ENCODE measurements at regions not wholly inside any gene's neighbourhood (a gene's known extent, or its start where the extent isn't known, plus 50 kb on each side); places are given as distances from the start of the nearest gene placed in this dataset.
A peak's percentile ranks its signal among the peaks of the same experiment; 100 is the strongest.

DNA sequence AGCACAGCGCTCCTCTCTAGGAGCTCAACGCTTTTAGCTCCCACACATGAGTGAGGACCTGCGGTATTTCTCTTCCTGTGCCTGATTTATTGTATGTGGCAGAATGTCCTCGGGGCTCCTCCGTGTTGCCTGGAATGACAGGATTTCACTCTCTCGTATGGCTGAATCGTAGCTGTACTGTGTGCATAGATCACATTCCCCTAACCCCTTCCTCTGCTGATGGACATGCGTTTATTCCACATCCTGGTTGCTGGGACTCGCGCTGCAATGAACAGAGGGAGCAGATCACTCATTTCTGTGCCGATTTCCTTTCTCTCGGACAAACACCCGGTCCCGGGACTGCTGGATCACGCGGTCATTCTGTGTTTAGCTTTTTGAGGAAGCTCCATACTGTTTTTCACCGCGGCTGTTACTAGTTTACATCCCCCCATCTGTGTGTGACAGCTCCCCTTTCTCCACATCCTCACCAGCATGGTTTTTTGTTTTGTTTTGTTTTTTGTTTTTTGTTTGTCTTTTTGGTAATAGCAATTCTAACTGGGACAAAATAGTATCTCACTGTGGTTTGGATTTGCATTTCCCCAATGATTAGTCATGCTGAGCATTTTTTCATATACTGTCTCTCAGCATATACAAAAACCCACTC lies 76.3 kb downstream of the FOXL3 start:
- TF ChIP-seq, protein P1, sequence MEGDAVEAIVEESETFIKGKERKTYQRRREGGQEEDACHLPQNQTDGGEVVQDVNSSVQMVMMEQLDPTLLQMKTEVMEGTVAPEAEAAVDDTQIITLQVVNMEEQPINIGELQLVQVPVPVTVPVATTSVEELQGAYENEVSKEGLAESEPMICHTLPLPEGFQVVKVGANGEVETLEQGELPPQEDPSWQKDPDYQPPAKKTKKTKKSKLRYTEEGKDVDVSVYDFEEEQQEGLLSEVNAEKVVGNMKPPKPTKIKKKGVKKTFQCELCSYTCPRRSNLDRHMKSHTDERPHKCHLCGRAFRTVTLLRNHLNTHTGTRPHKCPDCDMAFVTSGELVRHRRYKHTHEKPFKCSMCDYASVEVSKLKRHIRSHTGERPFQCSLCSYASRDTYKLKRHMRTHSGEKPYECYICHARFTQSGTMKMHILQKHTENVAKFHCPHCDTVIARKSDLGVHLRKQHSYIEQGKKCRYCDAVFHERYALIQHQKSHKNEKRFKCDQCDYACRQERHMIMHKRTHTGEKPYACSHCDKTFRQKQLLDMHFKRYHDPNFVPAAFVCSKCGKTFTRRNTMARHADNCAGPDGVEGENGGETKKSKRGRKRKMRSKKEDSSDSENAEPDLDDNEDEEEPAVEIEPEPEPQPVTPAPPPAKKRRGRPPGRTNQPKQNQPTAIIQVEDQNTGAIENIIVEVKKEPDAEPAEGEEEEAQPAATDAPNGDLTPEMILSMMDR (IDR thresholded peaks at IDR 0.05), result no peak
- Mint-ChIP-seq H3K36me3 (ENCODE audit: low read depth) (no peaks in the 10 kb centered on the region), H3K27ac (ENCODE audit: unreplicated experiment) (peak overlapping the region; percentile 37), H3K27me3 (ENCODE audit: low read depth) (peaks cover 4% of the 10 kb centered on the region), H3K9me3 (ENCODE audit: low read depth) (no peaks in the 10 kb centered on the region), H3K4me1 (ENCODE audit: low read depth) (peaks cover 25% of the 10 kb centered on the region), H3K4me3 (ENCODE audit: unreplicated experiment) (peak overlapping the region; percentile 44)
- DNase-seq (ENCODE audit: low spot score), result no peak

DNA sequence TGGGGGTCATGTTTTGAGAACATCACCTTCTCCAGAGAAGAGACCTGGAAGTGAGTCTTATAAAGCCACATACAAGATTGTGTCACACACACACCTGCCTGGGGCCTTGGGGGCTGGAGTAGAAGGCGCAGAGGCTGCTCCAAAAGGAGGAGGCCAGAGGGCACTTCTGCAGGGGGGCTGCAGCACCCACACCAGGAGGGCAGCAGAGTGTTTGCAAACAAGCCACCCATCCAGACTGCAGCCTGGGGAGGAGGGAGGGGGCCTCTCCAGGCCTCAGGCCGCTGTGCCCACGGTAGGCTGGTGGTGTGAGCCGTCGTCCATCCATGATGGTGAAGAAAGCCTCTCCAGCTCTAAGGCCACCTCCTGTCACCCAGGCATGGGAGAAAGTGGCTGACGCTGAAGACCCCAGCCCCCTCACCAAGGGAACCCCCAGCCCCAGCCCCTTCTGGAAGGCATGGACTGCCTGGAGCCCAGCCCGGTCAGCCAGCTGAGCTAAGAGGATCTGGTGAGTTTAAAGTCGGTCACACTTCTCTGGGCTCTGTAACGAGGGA lies 77.5 kb downstream of the FOXL3 start:
- H3K36me3 Mint-ChIP-seq (ENCODE audit: low read depth), result no peaks in the 10 kb centered on the region
- peaks cover 18% of the 10 kb centered on the region for H3K4me1 Mint-ChIP-seq (ENCODE audit: low read depth)
- H3K4me3 Mint-ChIP-seq (ENCODE audit: unreplicated experiment), result no peak overlapping the region
- no peak overlapping the region for H3K27ac Mint-ChIP-seq (ENCODE audit: unreplicated experiment)
- H3K9me3 Mint-ChIP-seq (ENCODE audit: low read depth), result no peaks in the 10 kb centered on the region
- peak; percentile 70 for DNase-seq (ENCODE audit: low spot score)
- TF ChIP-seq, protein P1 (IDR thresholded peaks at IDR 0.05), result no peak
- no peaks in the 10 kb centered on the region for H3K27me3 Mint-ChIP-seq (ENCODE audit: low read depth)

GRCh38 chr7:368651-369475 lies 78.9 kb downstream of the FOXL3 start:
- DNase-seq (ENCODE audit: low spot score), result peak; percentile 90
- TF ChIP-seq, protein P1 (IDR thresholded peaks at IDR 0.05), result no peak

DNA sequence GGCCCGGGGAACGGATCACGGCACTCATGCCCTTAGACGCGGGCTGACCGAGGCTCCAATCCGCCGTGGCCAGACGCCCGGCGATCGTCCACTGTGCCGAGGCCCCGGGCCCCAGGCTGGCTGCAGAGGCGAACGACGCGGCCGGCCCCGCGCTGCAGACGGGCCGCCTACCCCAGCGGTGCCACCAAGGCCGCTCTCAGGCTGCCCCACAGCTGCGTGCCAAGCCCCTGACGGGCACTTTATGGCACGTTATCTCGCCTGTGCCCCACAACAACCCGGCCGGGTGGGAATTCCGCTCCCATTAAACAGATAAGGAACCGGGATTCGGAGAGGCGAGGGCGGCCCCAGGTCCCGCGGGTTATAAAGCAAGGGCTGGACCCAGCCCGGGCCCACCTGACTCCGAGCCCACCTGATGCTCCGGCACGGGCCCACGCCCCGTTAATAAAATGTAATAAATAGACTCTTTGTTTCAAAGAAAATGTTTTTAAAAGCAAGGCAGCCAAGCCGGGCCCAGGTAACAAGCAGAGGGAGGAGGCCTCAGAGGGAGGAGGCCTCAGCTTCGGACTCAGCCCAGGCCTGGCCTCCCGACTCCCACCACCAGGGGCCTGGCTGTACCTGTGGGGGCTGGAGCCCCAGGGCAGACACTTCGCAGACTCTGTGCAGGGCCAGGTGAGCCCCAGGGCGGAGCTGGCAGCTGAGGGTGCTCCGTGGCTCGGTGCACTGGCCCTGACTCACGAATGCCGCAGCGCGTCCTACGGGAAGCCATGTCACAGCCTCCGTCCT lies 79.7 kb downstream of the FOXL3 start:
- peak; percentile 86 for DNase-seq (ENCODE audit: low spot score)
- Mint-ChIP-seq H3K4me1 (ENCODE audit: low read depth) (peaks cover 15% of the 10 kb centered on the region), H3K4me3 (ENCODE audit: unreplicated experiment) (no peak overlapping the region), H3K36me3 (ENCODE audit: low read depth) (no peaks in the 10 kb centered on the region), H3K27ac (ENCODE audit: unreplicated experiment) (no peak overlapping the region), H3K27me3 (ENCODE audit: low read depth) (no peaks in the 10 kb centered on the region), H3K9me3 (ENCODE audit: low read depth) (no peaks in the 10 kb centered on the region)
- TF ChIP-seq, protein P1 (IDR thresholded peaks at IDR 0.05), result no peak

More at GRCh38 chr7:368651-369475, 78.9 kb downstream of the FOXL3 start:
- H3K9me3 Mint-ChIP-seq (ENCODE audit: low read depth), result no peaks in the 10 kb centered on the region
- H3K4me1 Mint-ChIP-seq (ENCODE audit: low read depth), result peaks cover 15% of the 10 kb centered on the region
- H3K27ac Mint-ChIP-seq (ENCODE audit: unreplicated experiment), result no peak overlapping the region
- peak overlapping the region; percentile 9 for H3K4me3 Mint-ChIP-seq (ENCODE audit: unreplicated experiment)
- H3K27me3 Mint-ChIP-seq (ENCODE audit: low read depth), result no peaks in the 10 kb centered on the region
- no peaks in the 10 kb centered on the region for H3K36me3 Mint-ChIP-seq (ENCODE audit: low read depth)

- no peak overlapping the region for H3K4me3 Mint-ChIP-seq (ENCODE audit: unreplicated experiment)
- TF ChIP-seq, protein P1 (IDR thresholded peaks at IDR 0.05), result no peak
- no peak for DNase-seq (ENCODE audit: low spot score)
- H3K27ac Mint-ChIP-seq (ENCODE audit: unreplicated experiment), result no peak overlapping the region
- H3K36me3 Mint-ChIP-seq (ENCODE audit: low read depth), result no peaks in the 10 kb centered on the region
- no peaks in the 10 kb centered on the region for H3K9me3 Mint-ChIP-seq (ENCODE audit: low read depth)
- peaks cover 15% of the 10 kb centered on the region for H3K4me1 Mint-ChIP-seq (ENCODE audit: low read depth)
- H3K27me3 Mint-ChIP-seq (ENCODE audit: low read depth), result no peaks in the 10 kb centered on the region
Measured at GRCh38 chr7:370259-370625, 80.3 kb downstream of the FOXL3 start.

All from chondrocyte (in vitro differentiated cells).